CD4-positive, alpha-beta T cell treated with Interleukin-6 for 4 hours (primary cell): ENCODE measurements at regions not wholly inside any gene's neighbourhood (a gene's known extent, or its start where the extent isn't known, plus 50 kb on each side); places are given as distances from the start of the nearest gene placed in this dataset.

Source experiments
- DNase-seq: peaks from one replicate; pipeline ENCODE4 v3.0.0-alpha.2; 2020; ENCODE audit warnings: mixed read lengths

DNA sequence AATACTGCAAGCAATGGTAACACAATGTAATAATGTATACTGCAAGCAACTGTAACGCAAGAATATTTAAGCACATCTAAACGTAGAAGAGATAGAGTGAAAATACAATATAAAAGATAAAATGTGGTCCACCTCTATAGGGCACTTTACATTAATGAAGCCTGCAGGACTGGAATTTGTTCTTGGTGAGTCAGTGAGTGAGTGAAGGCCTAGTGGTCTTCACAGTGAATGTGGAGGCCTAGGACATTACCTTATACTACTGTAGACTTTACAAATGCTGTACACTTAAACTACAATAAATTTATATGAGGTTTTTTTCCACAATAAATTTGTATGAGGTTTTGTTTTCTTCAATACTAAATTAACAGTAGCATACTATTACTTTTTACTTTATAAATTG, 287.4 kb upstream of the SNX7 start:
- no peak for DNase-seq

- no peak for DNase-seq
These were observed 288.5 kb upstream of the SNX7 start for GRCh38 chr1:98373056-98373455.

DNA sequence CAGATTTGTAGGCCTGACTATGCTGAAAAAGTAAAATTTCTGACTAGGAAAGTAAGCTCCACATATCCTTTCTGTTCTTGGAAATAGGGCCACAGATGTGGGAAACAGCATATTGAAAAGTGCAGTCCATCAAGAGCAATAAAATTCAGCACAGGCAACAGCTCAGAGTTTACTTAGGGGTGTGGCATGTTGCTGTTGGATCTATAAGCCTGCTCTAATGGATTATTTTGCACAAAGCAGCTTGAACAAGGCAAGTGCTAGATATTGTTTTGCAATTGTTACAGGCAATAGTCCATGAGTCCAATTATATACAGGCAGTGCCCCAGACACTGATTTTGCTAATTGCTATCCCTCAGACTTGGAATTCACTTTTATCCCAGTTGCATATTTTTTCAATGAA, 289.8 kb upstream of the SNX7 start:
- no peak for DNase-seq

DNA sequence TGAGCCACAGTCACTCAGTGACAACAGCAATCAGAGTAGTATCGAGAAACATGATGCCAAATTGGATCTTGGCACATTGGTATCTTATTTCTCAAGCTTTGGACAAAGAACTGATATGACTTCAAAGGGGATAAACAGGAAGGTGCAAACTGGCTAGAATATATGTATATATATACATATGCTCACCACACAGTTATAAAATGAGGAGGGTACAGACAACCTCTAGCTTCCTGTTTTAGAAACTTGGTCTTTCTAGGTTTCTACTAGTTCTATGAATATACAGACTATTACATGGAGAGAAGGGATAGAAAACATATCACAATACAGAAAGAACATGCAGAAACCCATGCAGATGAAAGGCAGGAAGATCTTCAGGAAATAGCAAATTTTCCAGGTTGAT, 292.1 kb upstream of the SNX7 start:
- DNase-seq, result no peak

DNA sequence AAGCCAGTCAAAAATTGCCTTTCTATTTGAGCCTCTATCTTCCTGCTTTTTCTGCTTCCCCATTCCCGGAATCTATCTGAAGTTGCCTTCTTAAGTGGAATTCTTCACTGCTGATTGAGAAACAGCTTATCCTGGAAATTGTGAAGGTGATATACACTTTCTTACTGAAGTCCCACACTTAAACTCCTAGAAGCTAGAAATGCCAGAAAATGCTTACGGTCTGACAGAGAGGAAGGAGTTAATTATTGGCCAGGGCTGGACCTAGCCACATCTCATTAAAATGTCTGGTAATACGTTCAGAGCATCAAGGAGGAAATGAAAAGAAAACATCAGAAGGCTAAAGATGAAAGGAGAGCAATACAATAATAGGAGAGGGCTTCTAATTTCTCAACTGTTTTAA, 292.5 kb upstream of the SNX7 start:
- DNase-seq, result no peak

DNA sequence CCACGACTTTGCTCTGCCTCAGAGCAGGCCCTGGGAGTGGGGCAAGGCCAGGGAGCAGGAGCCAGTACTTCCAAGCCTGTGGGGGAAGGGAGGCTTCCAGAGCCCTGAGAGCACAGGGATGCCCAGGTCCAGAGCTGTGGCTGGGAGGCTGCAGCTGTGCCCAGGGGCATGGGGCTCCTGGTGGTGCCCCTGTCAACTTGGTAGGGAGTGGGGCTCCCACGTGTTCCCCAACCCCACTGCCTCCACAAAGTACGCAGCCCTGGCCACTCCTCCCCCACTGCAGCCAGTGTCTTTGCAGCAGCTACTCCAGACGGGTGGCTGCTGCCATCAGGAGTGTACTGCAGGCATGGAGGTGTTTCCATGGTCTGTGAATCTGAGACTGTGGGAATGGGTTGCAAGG, 294.1 kb upstream of the SNX7 start:
- no peak for DNase-seq

DNA sequence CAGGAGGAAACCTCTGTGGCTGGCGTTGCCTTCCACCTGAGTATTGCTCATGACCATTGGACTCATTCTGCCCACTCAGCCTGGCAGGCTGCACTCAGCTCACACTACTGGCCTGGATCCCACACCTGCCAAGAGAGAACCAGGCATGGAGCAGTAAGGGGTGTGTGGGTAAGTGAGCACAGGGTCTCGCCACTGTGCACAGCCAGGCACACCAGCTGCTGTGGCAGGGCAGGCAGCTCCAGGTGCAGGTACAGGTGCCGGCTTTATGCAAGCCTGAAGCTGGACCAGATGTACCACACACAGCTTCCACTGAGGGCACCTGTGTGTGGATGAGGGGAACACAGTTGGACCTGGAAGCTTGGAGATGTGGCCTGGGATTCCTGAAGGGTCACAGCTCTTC, 295.2 kb upstream of the SNX7 start:
- DNase-seq, result no peak

GRCh38 chr1:98364544-98364943, 297.0 kb upstream of the SNX7 start:
- no peak for DNase-seq

- no peak for DNase-seq
These were observed 300.7 kb upstream of the SNX7 start for GRCh38 chr1:98360864-98361263.

DNA sequence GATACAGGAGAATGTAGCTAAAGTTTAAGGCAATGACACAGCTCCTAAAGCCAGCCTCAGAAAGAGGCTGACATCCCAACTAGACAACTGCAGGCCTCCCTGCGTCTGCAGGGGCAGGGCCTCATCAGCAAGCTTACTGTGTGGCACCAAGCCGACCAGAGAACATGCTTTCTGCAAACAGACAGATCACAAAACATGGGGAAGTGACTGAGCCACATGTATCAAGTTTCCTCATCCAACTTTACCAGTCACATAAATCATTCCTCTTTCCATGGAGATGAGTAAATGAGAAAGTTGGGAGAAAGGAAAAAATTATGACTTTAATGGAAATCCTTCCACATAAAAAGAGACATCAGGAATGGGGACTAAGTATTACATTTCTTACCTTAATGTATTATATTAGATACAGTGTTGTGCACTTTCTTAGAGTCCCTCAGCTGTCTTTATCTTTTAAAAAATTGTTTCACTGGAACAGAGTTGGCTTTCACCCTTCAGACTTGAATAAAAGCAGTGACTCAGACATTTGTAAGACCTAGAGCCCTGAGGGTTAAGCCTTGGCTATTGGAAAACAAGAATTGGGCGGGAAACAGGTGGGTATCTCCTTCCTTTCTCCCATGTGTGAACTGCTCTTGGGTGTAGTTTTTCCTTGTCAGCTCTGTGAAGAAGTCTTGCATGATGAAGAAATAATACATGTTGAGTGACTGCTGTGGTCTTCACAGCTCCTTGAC, 305.7 kb upstream of the SNX7 start:
- no peak for DNase-seq

DNA sequence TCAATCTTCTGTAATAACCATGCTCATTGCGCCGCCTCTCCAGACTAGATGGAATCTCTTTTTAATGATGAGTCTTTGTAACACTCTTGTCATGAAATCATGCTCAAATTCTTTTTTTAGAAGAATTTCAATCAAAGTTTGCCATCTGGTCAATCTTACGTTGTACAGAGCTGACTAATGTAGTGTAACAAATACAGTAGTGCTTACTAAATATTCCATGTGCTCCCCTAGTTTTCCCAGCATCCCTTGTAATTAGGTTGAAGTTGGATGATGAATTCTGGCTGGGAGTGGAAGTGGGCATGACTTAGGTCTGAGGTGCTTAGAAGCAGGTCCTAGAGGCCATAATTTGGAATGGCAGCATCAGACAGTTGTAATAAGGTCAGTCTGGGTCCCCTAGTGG, 309.1 kb upstream of the SNX7 start:
- no peak for DNase-seq

- DNase-seq, result no peak
These were observed 310.0 kb upstream of the SNX7 start for GRCh38 chr1:98351561-98351960.

DNA sequence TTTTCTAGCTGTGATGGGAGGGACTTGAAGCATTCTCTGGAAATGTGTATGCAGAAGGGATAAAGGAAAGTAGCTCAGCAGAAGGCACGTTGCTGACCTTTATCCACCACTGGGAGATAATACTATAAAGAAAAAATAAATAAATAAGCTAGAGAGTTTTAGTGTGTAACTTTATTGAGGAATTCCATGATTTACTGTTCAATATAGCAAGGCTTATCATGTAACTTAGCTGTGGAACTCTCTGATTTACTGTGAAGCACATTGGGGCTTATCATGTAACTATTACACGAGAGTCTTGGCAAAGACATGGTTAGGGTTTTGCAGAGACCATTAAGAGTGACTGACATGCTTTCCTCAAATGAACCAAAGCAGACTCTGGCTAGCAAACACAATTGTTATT, 316.1 kb upstream of the SNX7 start:
- DNase-seq, result no peak

- DNase-seq, result no peak
These were observed 316.8 kb upstream of the SNX7 start for GRCh38 chr1:98344731-98345130.

- DNase-seq, result no peak
These were observed 319.0 kb upstream of the SNX7 start for GRCh38 chr1:98342566-98342965.

DNA sequence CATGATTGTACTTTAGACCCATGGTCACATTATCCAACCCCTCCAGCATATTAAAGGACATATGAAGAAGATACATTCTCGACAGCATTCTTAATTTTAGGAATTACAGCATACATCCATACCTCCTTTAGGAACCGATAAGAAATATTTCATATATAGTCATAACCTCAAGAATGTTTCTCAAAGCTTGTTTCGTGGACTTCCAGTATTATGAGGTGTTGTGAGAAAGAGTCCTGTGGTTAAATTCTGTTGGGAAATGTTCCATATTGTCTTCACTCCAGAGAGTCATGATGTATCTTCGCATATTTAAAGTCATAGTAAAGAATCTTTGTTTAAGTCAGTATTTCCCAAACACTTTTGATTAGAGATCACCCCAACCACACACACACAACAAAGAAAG, 321.0 kb upstream of the SNX7 start:
- no peak for DNase-seq

DNA sequence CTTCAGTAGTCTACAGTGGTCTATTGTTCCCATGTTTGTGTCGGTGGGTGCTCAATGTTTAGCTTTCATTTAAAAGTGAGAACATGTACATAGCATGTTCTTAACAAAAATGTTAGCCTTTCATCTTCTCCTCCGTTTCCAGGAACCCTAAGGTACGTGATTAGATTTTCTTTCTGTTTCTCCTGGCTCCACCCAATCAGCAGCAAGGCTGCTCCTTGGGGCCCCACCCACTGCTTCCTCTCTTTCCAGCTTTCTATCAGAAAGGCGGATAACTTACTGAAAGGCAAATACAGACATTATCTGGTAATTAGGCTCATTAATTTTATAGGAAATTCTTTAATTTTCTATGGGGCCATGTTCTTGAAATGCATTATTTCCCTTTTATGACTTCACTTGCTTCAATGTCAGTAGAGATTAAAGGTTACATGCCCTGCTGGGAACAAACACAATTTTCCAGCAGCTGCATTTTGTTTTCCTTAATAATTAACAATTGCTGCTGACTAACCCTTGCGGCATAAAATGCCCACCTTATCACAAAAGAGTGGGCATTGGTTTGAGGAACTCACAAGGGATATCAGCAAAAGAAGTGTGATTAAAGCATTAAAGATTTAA, 324.9 kb upstream of the SNX7 start:
- DNase-seq, result no peak

- no peak for DNase-seq
These were observed 327.6 kb upstream of the SNX7 start for GRCh38 chr1:98333936-98334335.

GRCh38 chr1:98333406-98333805, 328.1 kb upstream of the SNX7 start:
- DNase-seq, result no peak

DNA sequence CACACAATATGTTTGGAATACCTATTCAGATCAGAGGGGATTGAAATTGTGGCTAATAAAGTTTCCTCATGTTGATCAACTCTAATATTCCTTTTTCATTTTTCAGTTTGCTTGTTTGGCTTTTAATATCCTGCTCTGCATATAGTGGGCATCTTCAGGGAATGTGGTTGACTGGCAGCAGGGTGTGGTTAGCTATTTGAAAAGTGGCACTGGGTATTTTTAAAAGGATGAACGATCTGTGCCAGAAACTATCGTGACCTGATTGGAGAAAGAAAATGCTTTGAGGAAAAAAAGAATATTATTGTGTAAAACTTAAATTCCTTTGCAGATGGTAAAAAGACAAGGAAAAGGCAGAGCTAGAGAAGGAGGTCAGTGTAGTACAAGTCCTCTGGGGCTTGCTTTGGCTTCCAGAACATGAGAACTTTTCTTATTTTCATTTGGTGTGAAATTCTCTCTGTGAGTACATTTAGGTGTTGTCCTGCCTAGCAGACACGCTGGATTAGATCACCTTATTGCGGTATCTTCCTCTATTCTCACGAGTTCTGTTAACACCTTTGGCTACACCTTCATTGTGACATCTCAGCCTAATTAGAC, 329.7 kb upstream of the SNX7 start:
- no peak for DNase-seq

GRCh38 chr1:98331243-98331642, 330.3 kb upstream of the SNX7 start:
- DNase-seq, result no peak

GRCh38 chr1:98330224-98330623, 331.3 kb upstream of the SNX7 start:
- DNase-seq, result no peak

- DNase-seq, result no peak
These were observed 332.7 kb upstream of the SNX7 start for GRCh38 chr1:98328855-98329254.

GRCh38 chr1:98327220-98327861, 334.2 kb upstream of the SNX7 start:
- DNase-seq, result no peak
